Tibial artery (tissue), 4 donors: ENCODE measurements at regions not wholly inside any gene's neighbourhood (a gene's known extent, or its start where the extent isn't known, plus 50 kb on each side); places are given as distances from the start of the nearest gene placed in this dataset.

Source experiments
- DNase-seq, 2 donors: peaks; one replicate each; pipeline ENCODE4 v3.0.0-alpha.2; 2019
- H3K27ac ChIP-seq, 2 donors: fragments of 200-600 bp; sonication (generic) in 1 of 2; 1 replicate in 1 of 2; 2 replicates in 1 of 2; pipeline ENCODE4 v1.5.1; 2018 to 2019; ENCODE audit warnings: mild to moderate bottlenecking in 1 of 2
- H3K27me3 ChIP-seq, 2 donors: fragments of 200-600 bp; sonication (generic) in 1 of 2; one replicate each; pipeline versions ENCODE4 v1.5.1 to v1.6.0; 2016 to 2019
- H3K36me3 ChIP-seq, 3 donors: fragments of 200-600 bp; sonication (generic) in 2 of 3; one replicate each; pipeline ENCODE4 v1.5.1; 2016 to 2019; ENCODE audit warnings: mild to moderate bottlenecking in 2 of 3
- H3K4me1 ChIP-seq, 4 donors: fragments of 200-600 bp; sonication (generic) in 2 of 4; 1 replicate in 3 of 4; 2 replicates in 1 of 4; pipeline ENCODE4 v1.5.1; 2016 to 2019
- H3K4me3 ChIP-seq, 2 donors: fragments of 200-600 bp; sonication (generic) in 1 of 2; 1 replicate in 1 of 2; 2 replicates in 1 of 2; pipeline ENCODE4 v1.5.1; 2018 to 2019; ENCODE audit warnings: mild to moderate bottlenecking in 2 of 2
- H3K9me3 ChIP-seq, 3 donors: fragments of 200-600 bp; sonication (generic) in 1 of 3; one replicate each; pipeline ENCODE4 v1.5.1; 2016 to 2019
- CTCF ChIP-seq, 2 experiments: fragments of 200-600 bp in 1 of 2; fragments of 450-650 bp in 1 of 2; IDR thresholded peaks; one replicate each; pipeline ENCODE4 v1.5.1; 2017 to 2019; ENCODE audit warnings: antibody characterized with exemption in 2 of 2, mild to moderate bottlenecking in 1 of 2, moderate library complexity in 1 of 2
- intact Hi-C: fragments of 100-400 bp; cut with DNase I; formaldehyde crosslinking; loops from one replicate; pipeline ENCODE4 v1.15.0; 2023; ENCODE audit warnings: low total_unique reads

- Histone ChIP-seq H3K36me3 (no peaks in the 10 kb centered on the region), H3K27ac (no peak overlapping the region), H3K4me3 (no peak overlapping the region), H3K9me3 (no peaks in the 10 kb centered on the region), H3K27me3 (no peaks in the 10 kb centered on the region), H3K4me1 (no peaks in the 10 kb centered on the region)
- no peak for DNase-seq
- no peak for TF ChIP-seq CTCF (IDR thresholded peaks at IDR 0.05)
- intact Hi-C loops: no loop called here
Measured at GRCh38 chr2:65527451-65528240, 95.2 kb upstream of the SPRED2 start.

DNA sequence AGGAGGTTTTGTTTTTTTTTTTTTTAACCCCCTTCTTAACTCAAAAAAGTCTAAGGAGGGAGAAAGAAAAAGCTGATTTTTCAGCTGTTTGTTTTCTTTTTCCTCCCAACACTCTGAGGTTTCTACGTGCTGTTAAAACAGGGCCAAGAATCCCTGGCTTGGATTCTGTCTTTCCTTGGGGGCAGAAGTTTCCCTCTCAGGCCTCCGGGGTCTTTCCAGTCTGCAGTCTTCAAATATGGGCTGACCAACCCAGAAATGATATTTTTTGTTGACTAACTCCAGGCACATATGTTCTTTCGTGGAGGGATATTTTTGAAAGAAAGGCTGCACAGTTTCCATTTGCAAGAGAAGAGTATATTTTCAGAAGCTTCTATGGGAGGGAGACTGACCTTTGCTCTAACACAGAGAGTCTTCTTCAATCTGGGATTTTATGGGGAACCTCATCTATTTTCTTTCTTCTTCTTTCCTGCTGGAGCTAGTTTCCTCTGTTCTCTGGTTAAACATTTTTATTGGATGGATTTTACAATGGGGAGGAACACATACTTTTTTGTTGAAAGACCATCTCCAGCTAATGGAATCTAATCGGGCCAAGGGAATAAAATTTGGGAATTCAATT lies 93.3 kb upstream of the SPRED2 start:
- no peak for DNase-seq
- H3K4me3 ChIP-seq: no peak overlapping the region
- H3K36me3 ChIP-seq: no peaks in the 10 kb centered on the region
- H3K27ac ChIP-seq: no peak overlapping the region
- no peaks in the 10 kb centered on the region for H3K27me3 ChIP-seq
- no peak for TF ChIP-seq CTCF (IDR thresholded peaks at IDR 0.05)
- intact Hi-C loops: no loop called here
- H3K4me1 ChIP-seq: no peaks in the 10 kb centered on the region
- no peaks in the 10 kb centered on the region for H3K9me3 ChIP-seq

GRCh38 chr2:65522922-65523321 lies 90.5 kb upstream of the SPRED2 start:
- H3K36me3 ChIP-seq: no peaks in the 10 kb centered on the region
- no peaks in the 10 kb centered on the region for H3K9me3 ChIP-seq
- TF ChIP-seq CTCF (IDR thresholded peaks at IDR 0.05): no peak
- H3K27me3 ChIP-seq: no peaks in the 10 kb centered on the region
- DNase-seq: no peak
- intact Hi-C loops: no loop called here
- no peak overlapping the region for H3K4me3 ChIP-seq
- H3K27ac ChIP-seq: no peak overlapping the region
- no peaks in the 10 kb centered on the region for H3K4me1 ChIP-seq

- Histone ChIP-seq H3K27me3 (no peaks in the 10 kb centered on the region), H3K9me3 (no peaks in the 10 kb centered on the region), H3K27ac (no peak overlapping the region), H3K36me3 (no peaks in the 10 kb centered on the region), H3K4me1 (no peaks in the 10 kb centered on the region), H3K4me3 (no peak overlapping the region)
- no peak for TF ChIP-seq CTCF (IDR thresholded peaks at IDR 0.05)
- intact Hi-C loops: no loop called here
- no peak for DNase-seq
Measured at GRCh38 chr2:65518751-65519150, 86.4 kb upstream of the SPRED2 start.

GRCh38 chr2:65514555-65515195 lies 82.3 kb upstream of the SPRED2 start:
- no peaks in the 10 kb centered on the region for H3K27me3 ChIP-seq
- no peak overlapping the region for H3K4me3 ChIP-seq
- no peaks in the 10 kb centered on the region for H3K36me3 ChIP-seq
- H3K4me1 ChIP-seq: no peaks in the 10 kb centered on the region
- no peak overlapping the region for H3K27ac ChIP-seq
- H3K9me3 ChIP-seq: no peaks in the 10 kb centered on the region
- intact Hi-C loops: no loop called here
- no peak for DNase-seq
- no peak for TF ChIP-seq CTCF (IDR thresholded peaks at IDR 0.05)
